ENCODE measurements at regions not wholly inside any gene's neighbourhood (a gene's known extent, or its start where the extent isn't known, plus 50 kb on each side); places are given as distances from the start of the nearest gene placed in this dataset.

DNA sequence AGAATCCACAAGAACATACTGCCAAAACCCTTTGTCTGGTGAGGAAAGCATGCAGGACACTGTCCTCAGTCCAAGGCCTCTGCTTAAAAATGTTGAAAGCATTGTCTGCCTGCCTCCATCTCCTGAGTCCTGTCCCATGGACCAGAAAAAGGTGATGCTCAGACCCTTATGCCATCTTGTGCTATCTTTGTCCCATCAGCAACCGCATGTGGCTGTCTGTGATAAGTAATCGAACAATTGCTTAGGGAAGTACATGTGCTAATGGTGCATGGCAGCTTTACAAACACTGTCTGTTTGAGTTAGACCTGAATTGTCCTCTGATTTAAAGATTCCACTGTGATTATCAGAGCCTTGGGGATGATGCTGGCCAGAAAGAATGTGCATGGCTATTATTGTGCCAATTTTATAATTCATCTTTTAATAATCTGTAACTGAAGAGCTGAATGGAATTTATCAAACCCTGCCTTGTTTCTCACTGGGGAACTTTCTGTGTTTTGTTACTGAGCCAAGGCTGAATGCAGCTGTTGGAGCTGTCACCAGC is 177.5 kb downstream of the DACT1 start:
- WGBS (ENCODE audit: insufficient coverage): 52% methylated on average over 2 of the region's 2 CpGs

DNA sequence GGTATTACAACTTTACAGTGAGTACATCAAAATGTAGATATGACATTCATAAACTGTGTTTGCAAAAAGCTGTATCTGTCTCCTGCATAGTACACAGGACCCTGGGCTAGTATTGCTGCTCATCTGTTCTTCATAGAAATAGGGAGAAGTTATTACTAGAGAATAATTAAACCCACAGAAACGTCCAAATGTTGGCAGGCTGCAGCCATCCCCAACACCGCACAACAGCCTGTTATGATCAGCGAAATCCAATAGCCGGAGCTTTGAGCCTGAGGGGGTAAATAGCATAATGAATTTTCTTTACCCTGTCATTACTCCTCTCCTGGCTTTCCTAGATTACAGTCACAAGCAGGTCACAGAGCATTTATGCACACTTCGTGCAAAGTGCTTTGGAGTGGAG is 178.0 kb downstream of the DACT1 start:
- no peaks in the 10 kb centered on the region for H3K36me3 ChIP-seq (ENCODE audit: control insufficient read depth, insufficient read depth, low read length)
- H3K27ac ChIP-seq (ENCODE audit: low read depth, low read length): no peak overlapping the region
- no peaks in the 10 kb centered on the region for H3K27me3 ChIP-seq (ENCODE audit: control insufficient read depth, insufficient read depth, low read length)
- peak in 1 of 6 donors; percentile 80 for DNase-seq (ENCODE audit: low read depth in 4 of 6, low spot score in 6 of 6)
- H3K9me3 ChIP-seq (ENCODE audit: control insufficient read depth, insufficient read depth, low read length): no peaks in the 10 kb centered on the region
- H3K4me3 ChIP-seq (ENCODE audit: low read depth, low read length): no peak overlapping the region
- WGBS (ENCODE audit: insufficient coverage): no CpG with 5 or more reads among the region's 5 CpGs
- peaks cover 3% of the 10 kb centered on the region for H3K4me1 ChIP-seq (ENCODE audit: control insufficient read depth, insufficient read depth, low read length)

More for the DNA sequence above, 177.5 kb downstream of the DACT1 start:
- Histone ChIP-seq H3K27ac (ENCODE audit: low read depth, low read length) (no peak overlapping the region), H3K27me3 (ENCODE audit: control insufficient read depth, insufficient read depth, low read length) (no peaks in the 10 kb centered on the region), H3K9me3 (ENCODE audit: control insufficient read depth, insufficient read depth, low read length) (no peaks in the 10 kb centered on the region), H3K4me1 (ENCODE audit: control insufficient read depth, insufficient read depth, low read length) (peaks cover 3% of the 10 kb centered on the region), H3K4me3 (ENCODE audit: low read depth, low read length) (no peak overlapping the region), H3K36me3 (ENCODE audit: control insufficient read depth, insufficient read depth, low read length) (no peaks in the 10 kb centered on the region)
- peak in 2 of 6 donors; percentile 34 to 72 for DNase-seq (ENCODE audit: low read depth in 4 of 6, low spot score in 6 of 6)

DNA sequence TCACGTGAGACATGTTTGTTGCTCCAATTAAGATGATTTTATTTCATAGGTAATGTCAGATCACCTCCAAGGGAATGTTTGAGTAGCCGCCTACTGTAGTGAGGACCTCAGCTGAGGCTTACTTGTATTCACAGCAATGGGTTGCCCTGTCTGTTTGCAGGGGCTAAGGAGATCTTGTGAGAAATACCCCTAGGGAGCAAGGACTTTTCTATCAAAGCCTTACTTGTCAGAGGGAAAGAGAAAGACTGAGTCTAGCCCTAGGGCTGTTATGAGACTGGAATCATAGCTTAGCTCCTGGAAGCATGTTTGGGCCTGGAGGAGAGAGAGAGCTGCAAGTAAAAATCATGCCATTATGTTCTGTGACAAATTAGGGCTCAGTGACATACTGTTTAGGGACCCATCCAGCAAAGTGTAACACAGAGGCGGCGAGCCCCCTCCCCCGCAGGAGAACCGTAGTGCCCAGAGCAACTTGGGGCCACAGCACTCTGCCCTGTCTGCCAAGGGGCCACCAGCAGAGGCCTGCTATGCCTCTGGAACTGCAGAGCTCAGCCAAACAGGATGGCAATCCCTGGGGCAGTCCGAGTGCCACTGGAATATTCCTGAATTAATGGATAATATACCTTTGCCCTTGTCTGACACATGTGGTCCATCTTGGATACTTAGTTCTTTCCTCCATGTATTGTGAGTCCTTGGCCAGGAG is 178.8 kb downstream of the DACT1 start:
- Histone ChIP-seq H3K27me3 (ENCODE audit: control insufficient read depth, insufficient read depth, low read length) (no peaks in the 10 kb centered on the region), H3K9me3 (ENCODE audit: control insufficient read depth, insufficient read depth, low read length) (no peaks in the 10 kb centered on the region), H3K4me1 (ENCODE audit: control insufficient read depth, insufficient read depth, low read length) (peaks cover 3% of the 10 kb centered on the region), H3K4me3 (ENCODE audit: low read depth, low read length) (no peak overlapping the region), H3K36me3 (ENCODE audit: control insufficient read depth, insufficient read depth, low read length) (no peaks in the 10 kb centered on the region), H3K27ac (ENCODE audit: low read depth, low read length) (no peak overlapping the region)
- 79% methylated on average over 5 of the region's 7 CpGs for WGBS (ENCODE audit: insufficient coverage)
- no peak for DNase-seq (ENCODE audit: low read depth in 4 of 6, low spot score in 6 of 6)

DNA sequence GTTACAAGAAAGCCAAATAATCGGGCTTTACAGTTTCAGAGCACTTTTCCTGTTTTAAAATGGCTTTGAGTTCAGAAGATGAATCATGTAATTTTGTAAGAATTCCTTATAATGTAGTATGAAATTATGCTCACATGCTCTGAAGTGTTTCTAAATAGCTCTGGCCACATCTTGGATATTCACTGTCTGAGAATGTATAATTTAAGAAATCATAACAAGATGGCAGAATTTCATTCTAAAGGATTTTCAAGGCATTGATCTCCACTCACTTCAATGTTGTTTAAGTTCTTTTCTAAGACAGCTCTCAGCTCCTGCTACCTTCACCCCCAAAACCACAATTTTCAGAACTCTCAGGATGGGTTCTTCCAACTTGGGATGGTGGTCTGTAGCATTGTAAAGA is 180.1 kb downstream of the DACT1 start:
- Histone ChIP-seq H3K4me3 (ENCODE audit: low read depth, low read length) (no peak overlapping the region), H3K27me3 (ENCODE audit: control insufficient read depth, insufficient read depth, low read length) (no peaks in the 10 kb centered on the region), H3K36me3 (ENCODE audit: control insufficient read depth, insufficient read depth, low read length) (no peaks in the 10 kb centered on the region), H3K4me1 (ENCODE audit: control insufficient read depth, insufficient read depth, low read length) (peaks cover 3% of the 10 kb centered on the region), H3K27ac (ENCODE audit: low read depth, low read length) (no peak overlapping the region), H3K9me3 (ENCODE audit: control insufficient read depth, insufficient read depth, low read length) (no peaks in the 10 kb centered on the region)
- no peak for DNase-seq (ENCODE audit: low read depth in 4 of 6, low spot score in 6 of 6)
- WGBS (ENCODE audit: insufficient coverage): no CpG with 5 or more reads among the region's 1 CpG

DNA sequence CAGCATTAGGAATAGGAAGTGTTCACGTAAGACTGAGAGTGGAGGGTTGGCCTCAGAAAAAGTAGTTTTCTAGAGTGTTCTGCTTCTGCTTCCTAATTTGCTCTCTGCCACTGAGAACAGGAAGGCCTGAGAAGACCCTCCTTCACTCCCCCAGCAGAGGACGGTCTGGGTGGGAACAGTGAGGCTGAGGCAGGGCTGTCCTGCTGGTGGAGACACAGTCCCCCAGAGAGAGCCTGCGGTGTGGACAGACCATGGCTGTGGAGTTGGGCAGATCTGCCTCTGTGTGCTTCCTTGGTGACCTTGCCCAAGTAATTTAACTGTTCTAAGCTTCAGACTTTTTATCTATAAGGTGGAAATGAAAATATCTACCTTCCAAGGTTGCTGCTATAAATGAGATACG is 182.3 kb downstream of the DACT1 start:
- no peak for DNase-seq (ENCODE audit: low read depth in 4 of 6, low spot score in 6 of 6)
- Histone ChIP-seq H3K4me1 (ENCODE audit: control insufficient read depth, insufficient read depth, low read length) (peaks cover 3% of the 10 kb centered on the region), H3K36me3 (ENCODE audit: control insufficient read depth, insufficient read depth, low read length) (no peaks in the 10 kb centered on the region), H3K27me3 (ENCODE audit: control insufficient read depth, insufficient read depth, low read length) (no peaks in the 10 kb centered on the region), H3K9me3 (ENCODE audit: control insufficient read depth, insufficient read depth, low read length) (no peaks in the 10 kb centered on the region), H3K27ac (ENCODE audit: low read depth, low read length) (no peak overlapping the region), H3K4me3 (ENCODE audit: low read depth, low read length) (no peak overlapping the region)
- 100% methylated on average over 2 of the region's 4 CpGs for WGBS (ENCODE audit: insufficient coverage)

DNA sequence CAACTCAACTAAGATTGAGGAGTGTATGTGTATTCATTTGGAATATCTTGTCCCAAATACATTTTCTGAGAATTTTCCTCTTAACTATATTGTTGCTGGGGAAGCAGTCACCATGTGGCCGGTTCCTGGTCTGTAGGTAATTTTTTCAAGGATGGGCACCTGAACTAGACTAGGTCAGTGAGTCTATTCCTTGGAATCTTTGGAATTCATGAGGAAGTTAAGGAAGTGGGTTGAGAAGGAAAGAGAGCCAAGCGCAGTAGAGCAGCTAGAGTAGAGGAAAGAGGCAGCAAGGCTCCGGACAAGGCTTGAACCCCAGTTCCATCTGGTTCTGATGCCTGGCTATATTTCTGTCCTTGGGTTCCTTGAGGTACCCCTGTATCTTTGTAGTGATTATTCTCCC is 183.7 kb downstream of the DACT1 start:
- Histone ChIP-seq H3K4me1 (ENCODE audit: control insufficient read depth, insufficient read depth, low read length) (peaks cover 3% of the 10 kb centered on the region), H3K9me3 (ENCODE audit: control insufficient read depth, insufficient read depth, low read length) (no peaks in the 10 kb centered on the region), H3K27ac (ENCODE audit: low read depth, low read length) (no peak overlapping the region), H3K27me3 (ENCODE audit: control insufficient read depth, insufficient read depth, low read length) (no peaks in the 10 kb centered on the region), H3K4me3 (ENCODE audit: low read depth, low read length) (no peak overlapping the region), H3K36me3 (ENCODE audit: control insufficient read depth, insufficient read depth, low read length) (no peaks in the 10 kb centered on the region)
- no peak for DNase-seq (ENCODE audit: low read depth in 4 of 6, low spot score in 6 of 6)
- WGBS (ENCODE audit: insufficient coverage): 93% methylated on average over 3 of the region's 3 CpGs

DNA sequence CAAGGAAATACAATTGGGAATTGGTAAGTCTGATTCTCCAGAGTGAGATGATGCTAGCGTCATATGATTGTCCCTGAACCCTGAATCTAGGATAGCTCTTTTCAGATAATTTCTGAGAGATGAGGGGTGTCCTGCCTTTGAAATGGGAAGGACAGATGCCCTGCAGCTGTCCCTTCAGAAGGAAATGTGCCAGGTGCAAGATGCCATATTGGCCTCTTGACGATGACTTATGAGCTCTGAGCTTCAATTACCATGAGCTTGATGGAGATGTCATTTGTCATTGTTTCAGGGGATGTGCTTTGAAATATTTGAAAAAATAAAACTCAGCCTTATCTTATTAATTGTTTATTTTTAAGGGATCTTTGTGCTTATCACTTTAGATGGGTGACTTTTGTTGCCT is 185.1 kb downstream of the DACT1 start:
- Histone ChIP-seq H3K36me3 (ENCODE audit: control insufficient read depth, insufficient read depth, low read length) (no peaks in the 10 kb centered on the region), H3K27me3 (ENCODE audit: control insufficient read depth, insufficient read depth, low read length) (no peaks in the 10 kb centered on the region), H3K27ac (ENCODE audit: low read depth, low read length) (no peak overlapping the region), H3K4me3 (ENCODE audit: low read depth, low read length) (no peak overlapping the region), H3K9me3 (ENCODE audit: control insufficient read depth, insufficient read depth, low read length) (no peaks in the 10 kb centered on the region), H3K4me1 (ENCODE audit: control insufficient read depth, insufficient read depth, low read length) (no peaks in the 10 kb centered on the region)
- DNase-seq (ENCODE audit: low read depth in 4 of 6, low spot score in 6 of 6): no peak
- 78% methylated on average over 1 of the region's 2 CpGs for WGBS (ENCODE audit: insufficient coverage)

DNA sequence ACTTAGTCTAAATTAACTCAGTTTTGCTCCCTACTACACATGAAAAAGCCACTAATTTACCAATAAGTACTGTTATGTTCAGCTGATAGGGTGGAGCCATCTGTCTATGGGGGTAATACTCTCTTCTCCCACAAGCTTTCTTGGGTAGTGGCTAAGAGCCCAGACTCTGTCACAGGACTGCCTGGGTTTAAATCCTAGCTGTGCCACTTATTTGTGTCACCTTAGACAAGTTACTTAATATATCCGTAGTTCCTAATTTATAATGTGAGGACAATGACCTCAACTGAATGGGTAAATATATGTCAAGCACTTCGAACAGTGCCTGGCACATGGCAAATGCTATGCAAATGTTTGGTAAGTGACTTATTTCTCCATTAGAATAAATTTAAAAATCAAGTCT is 185.6 kb downstream of the DACT1 start:
- H3K9me3 ChIP-seq (ENCODE audit: control insufficient read depth, insufficient read depth, low read length): no peaks in the 10 kb centered on the region
- WGBS (ENCODE audit: insufficient coverage): no CpG with 5 or more reads among the region's 2 CpGs
- H3K27me3 ChIP-seq (ENCODE audit: control insufficient read depth, insufficient read depth, low read length): no peaks in the 10 kb centered on the region
- no peak overlapping the region for H3K4me3 ChIP-seq (ENCODE audit: low read depth, low read length)
- H3K27ac ChIP-seq (ENCODE audit: low read depth, low read length): no peak overlapping the region
- no peaks in the 10 kb centered on the region for H3K4me1 ChIP-seq (ENCODE audit: control insufficient read depth, insufficient read depth, low read length)
- no peak for DNase-seq (ENCODE audit: low read depth in 4 of 6, low spot score in 6 of 6)
- H3K36me3 ChIP-seq (ENCODE audit: control insufficient read depth, insufficient read depth, low read length): no peaks in the 10 kb centered on the region

DNA sequence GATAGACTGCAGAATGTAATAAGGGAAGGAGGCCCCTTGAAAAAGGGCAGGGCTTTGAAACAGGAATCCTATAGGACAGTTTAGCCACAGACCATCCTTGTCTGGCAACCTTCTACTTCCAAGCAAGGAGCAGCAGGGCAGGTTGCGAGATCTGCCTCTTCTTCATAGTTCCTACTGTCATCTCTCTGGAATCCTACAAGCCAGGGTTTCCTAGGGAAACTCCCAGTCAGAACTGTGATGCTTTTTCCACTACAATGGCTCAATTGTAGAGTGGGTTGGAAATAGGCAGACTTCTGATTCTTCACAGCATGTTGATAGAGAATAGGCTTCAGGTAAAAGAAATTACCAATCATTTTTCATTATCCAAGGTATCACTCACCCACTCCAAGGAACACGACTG is 186.3 kb downstream of the DACT1 start:
- WGBS (ENCODE audit: insufficient coverage): no CpG with 5 or more reads among the region's 2 CpGs
- no peaks in the 10 kb centered on the region for H3K36me3 ChIP-seq (ENCODE audit: control insufficient read depth, insufficient read depth, low read length)
- H3K4me1 ChIP-seq (ENCODE audit: control insufficient read depth, insufficient read depth, low read length): no peaks in the 10 kb centered on the region
- H3K27ac ChIP-seq (ENCODE audit: low read depth, low read length): no peak overlapping the region
- H3K9me3 ChIP-seq (ENCODE audit: control insufficient read depth, insufficient read depth, low read length): no peaks in the 10 kb centered on the region
- H3K4me3 ChIP-seq (ENCODE audit: low read depth, low read length): no peak overlapping the region
- H3K27me3 ChIP-seq (ENCODE audit: control insufficient read depth, insufficient read depth, low read length): no peaks in the 10 kb centered on the region
- no peak for DNase-seq (ENCODE audit: low read depth in 4 of 6, low spot score in 6 of 6)

DNA sequence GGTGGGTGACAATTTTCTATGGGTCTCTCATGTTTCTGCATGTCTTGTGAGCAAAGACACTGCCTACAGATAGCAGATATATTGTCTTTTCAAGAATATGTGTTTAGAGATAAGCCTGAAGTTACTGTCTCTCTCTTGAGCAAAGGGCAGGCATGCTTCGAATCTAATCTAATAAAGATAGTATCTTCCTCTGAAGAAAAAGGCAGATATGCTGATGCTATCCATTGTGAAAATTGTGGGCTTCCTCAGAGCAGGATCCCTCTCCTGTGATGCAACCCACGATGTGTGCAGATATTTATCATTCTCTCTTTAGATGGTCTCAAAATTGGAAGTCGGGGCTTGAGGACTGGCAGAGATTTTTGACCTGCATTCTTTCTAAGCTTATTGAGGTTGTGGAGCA is 187.0 kb downstream of the DACT1 start:
- Histone ChIP-seq H3K36me3 (ENCODE audit: control insufficient read depth, insufficient read depth, low read length) (no peaks in the 10 kb centered on the region), H3K27ac (ENCODE audit: low read depth, low read length) (no peak overlapping the region), H3K4me1 (ENCODE audit: control insufficient read depth, insufficient read depth, low read length) (no peaks in the 10 kb centered on the region), H3K9me3 (ENCODE audit: control insufficient read depth, insufficient read depth, low read length) (no peaks in the 10 kb centered on the region), H3K27me3 (ENCODE audit: control insufficient read depth, insufficient read depth, low read length) (no peaks in the 10 kb centered on the region), H3K4me3 (ENCODE audit: low read depth, low read length) (no peak overlapping the region)
- WGBS (ENCODE audit: insufficient coverage): 60% methylated on average over 1 of the region's 3 CpGs
- no peak for DNase-seq (ENCODE audit: low read depth in 4 of 6, low spot score in 6 of 6)
